HEK293 (cell line): ENCODE measurements at regions not wholly inside any gene's neighbourhood (a gene's known extent, or its start where the extent isn't known, plus 50 kb on each side); places are given as distances from the start of the nearest gene placed in this dataset.

Experiments
- CTCF ChIA-PET: fragments of 350-600 bp; formaldehyde crosslinking; extraction: SDS; loops from one replicate; lab custom pipeline; 2021; ENCODE audit warnings: antibody characterized with exemption; lab: Yijun Ruan, JAX
- POLR2A ChIA-PET: fragments of 300-600 bp; formaldehyde crosslinking; extraction: SDS; loops from one replicate; lab custom pipeline; 2020; ENCODE audit warnings: antibody characterized with exemption, inconsistent platforms; lab: Yijun Ruan, JAX
- H3K27ac ChIP-seq: fragments of 200-500 bp; sonication (Bioruptor generic); 2 replicates; pipeline ENCODE4 v1.5.1; 2014; ENCODE audit warnings: low read depth, low read length, control low read depth, inconsistent platforms; ENCODE audit errors: extremely low read depth
- H3K36me3 ChIP-seq, 2 experiments: fragments of 200-500 bp in 1 of 2; sonication (Bioruptor generic) in 1 of 2; 1 replicate in 1 of 2; 2 replicates in 1 of 2; pipeline ENCODE4 v1.5.1; 2014 to 2017; ENCODE audit warnings: inconsistent platforms in 2 of 2, low read length in 2 of 2; ENCODE audit not compliant: control insufficient read depth in 2 of 2, insufficient read depth in 1 of 2
- H3K4me1 ChIP-seq: fragments of 200-500 bp; sonication (Bioruptor generic); 2 replicates; pipeline ENCODE4 v1.5.1; 2014; ENCODE audit warnings: mild to moderate bottlenecking, low read length, inconsistent platforms; ENCODE audit not compliant: control insufficient read depth, insufficient read depth
- H3K4me3 ChIP-seq: 2 replicates; pipeline ENCODE4 v1.5.1; 2011; ENCODE audit warnings: low read depth, mild to moderate bottlenecking, control low read depth, low read length, moderate library complexity
- H3K9me3 ChIP-seq: fragments of 200-500 bp; sonication (Bioruptor generic); 2 replicates; pipeline ENCODE4 v1.5.1; 2014; ENCODE audit warnings: low read depth, low read length, inconsistent platforms; ENCODE audit not compliant: control insufficient read depth, insufficient read depth
- GLI2 ChIP-seq: fragments of 450-650 bp; formaldehyde crosslinking; IDR thresholded peaks from 2 replicates; pipeline ENCODE4; 2017; ENCODE audit warnings: missing biosample characterization, missing genetic modification characterization, low read depth, borderline replicate concordance
- KLF1 ChIP-seq: fragments of 450-650 bp; formaldehyde crosslinking; IDR thresholded peaks from 2 replicates; pipeline ENCODE4 v1.5.1; 2016; ENCODE audit warnings: missing biosample characterization, missing genetic modification characterization
- SP2 ChIP-seq: fragments of 450-650 bp; formaldehyde crosslinking; IDR thresholded peaks from 2 replicates; pipeline ENCODE4 v1.5.1; 2016; ENCODE audit warnings: missing biosample characterization, missing genetic modification characterization
- SP7 ChIP-seq: fragments of 450-650 bp; formaldehyde crosslinking; IDR thresholded peaks from 2 replicates; pipeline ENCODE4 v1.5.1; 2016; ENCODE audit warnings: missing biosample characterization, missing genetic modification characterization
- ZBTB1 ChIP-seq: fragments of 450-650 bp; formaldehyde crosslinking; IDR thresholded peaks from 2 replicates; pipeline ENCODE4 v1.5.1; 2016; ENCODE audit warnings: missing biosample characterization, missing genetic modification characterization
- ZBTB48 ChIP-seq: fragments of 450-650 bp; formaldehyde crosslinking; IDR thresholded peaks from 2 replicates; pipeline ENCODE4 v1.5.1; 2016; ENCODE audit warnings: missing biosample characterization, missing genetic modification characterization
- ZBTB6 ChIP-seq: fragments of 450-650 bp; formaldehyde crosslinking; IDR thresholded peaks from 2 replicates; pipeline ENCODE4 v1.5.1; 2017; ENCODE audit warnings: missing biosample characterization, missing genetic modification characterization
- ZFP3 ChIP-seq: fragments of 450-650 bp; formaldehyde crosslinking; IDR thresholded peaks from 2 replicates; pipeline ENCODE4 v1.5.1; 2016; ENCODE audit warnings: low read depth, missing biosample characterization, missing genetic modification characterization
- ZFP41 ChIP-seq: fragments of 450-650 bp; formaldehyde crosslinking; IDR thresholded peaks from 2 replicates; pipeline ENCODE4 v1.5.1; 2016; ENCODE audit warnings: missing biosample characterization, missing genetic modification characterization, borderline replicate concordance
- ZNF112 ChIP-seq: fragments of 450-650 bp; formaldehyde crosslinking; IDR thresholded peaks from 2 replicates; pipeline ENCODE4 v1.5.0; 2017; ENCODE audit warnings: missing biosample characterization, missing genetic modification characterization
- ZNF148 ChIP-seq: fragments of 450-650 bp; formaldehyde crosslinking; IDR thresholded peaks from 2 replicates; pipeline ENCODE4 v1.5.0; 2017; ENCODE audit warnings: missing biosample characterization, missing genetic modification characterization, borderline replicate concordance
- ZNF211 ChIP-seq: fragments of 450-650 bp; formaldehyde crosslinking; IDR thresholded peaks from 2 replicates; pipeline ENCODE4 v1.5.1; 2016; ENCODE audit warnings: low read depth, missing biosample characterization, missing genetic modification characterization
- ZNF24 ChIP-seq: fragments of 450-650 bp; formaldehyde crosslinking; IDR thresholded peaks from 2 replicates; pipeline ENCODE4 v1.5.1; 2016; ENCODE audit warnings: missing biosample characterization, missing genetic modification characterization
- ZNF266 ChIP-seq: fragments of 450-650 bp; formaldehyde crosslinking; IDR thresholded peaks from 2 replicates; pipeline ENCODE4 v1.5.1; 2016; ENCODE audit warnings: missing biosample characterization, missing genetic modification characterization, low read depth
- ZNF280D ChIP-seq: fragments of 450-650 bp; formaldehyde crosslinking; IDR thresholded peaks from 2 replicates; pipeline ENCODE4 v1.5.1; 2016; ENCODE audit warnings: missing biosample characterization, missing genetic modification characterization
- ZNF404 ChIP-seq: fragments of 450-650 bp; formaldehyde crosslinking; IDR thresholded peaks from 2 replicates; pipeline ENCODE4 v1.5.1; 2017; ENCODE audit warnings: missing biosample characterization, missing genetic modification characterization
- ZNF510 ChIP-seq: fragments of 450-650 bp; formaldehyde crosslinking; IDR thresholded peaks from 2 replicates; pipeline ENCODE4 v1.5.1; 2018; ENCODE audit warnings: mild to moderate bottlenecking, missing genetic modification characterization, missing biosample characterization; ENCODE audit not compliant: insufficient replicate concordance
- ZNF580 ChIP-seq: fragments of 450-650 bp; formaldehyde crosslinking; IDR thresholded peaks from 2 replicates; pipeline ENCODE4 v1.5.1; 2016; ENCODE audit warnings: missing biosample characterization, missing genetic modification characterization
- ZNF596 ChIP-seq: fragments of 450-650 bp; IDR thresholded peaks from 2 replicates; pipeline ENCODE4 v1.5.0; 2018; ENCODE audit warnings: missing biosample characterization, mild to moderate bottlenecking, missing genetic modification characterization, moderate library complexity
- ZNF600 ChIP-seq: fragments of 450-650 bp; formaldehyde crosslinking; IDR thresholded peaks from 2 replicates; pipeline ENCODE4 v1.5.1; 2016; ENCODE audit warnings: missing biosample characterization, missing genetic modification characterization
- ZNF654 ChIP-seq: fragments of 450-650 bp; formaldehyde crosslinking; IDR thresholded peaks from 2 replicates; pipeline ENCODE4 v1.5.1; 2016; ENCODE audit warnings: low read depth, missing biosample characterization, missing genetic modification characterization
- ZNF692 ChIP-seq: fragments of 450-650 bp; formaldehyde crosslinking; IDR thresholded peaks from 2 replicates; pipeline ENCODE4 v1.5.1; 2016; ENCODE audit warnings: missing biosample characterization, missing genetic modification characterization
- ZNF704 ChIP-seq: fragments of 450-650 bp; formaldehyde crosslinking; IDR thresholded peaks from 2 replicates; pipeline ENCODE4 v1.5.1; 2016; ENCODE audit warnings: missing biosample characterization, missing genetic modification characterization
- ZSCAN16 ChIP-seq: fragments of 450-650 bp; formaldehyde crosslinking; IDR thresholded peaks from 2 replicates; pipeline ENCODE4 v1.5.1; 2016; ENCODE audit warnings: missing biosample characterization, missing genetic modification characterization

- no peak for TF ChIP-seq ZBTB6 (tag by site-specific recombination)
- TF ChIP-seq ZBTB48 (tag by site-specific recombination), result no peak
- no peak for TF ChIP-seq ZNF510 (tag by site-specific recombination)
- TF ChIP-seq ZNF580, result no peak
- no peak for TF ChIP-seq SP2 (tag by site-specific recombination)
- no peak for TF ChIP-seq ZNF404 (tag by site-specific recombination)
- no peak for TF ChIP-seq ZSCAN16
- TF ChIP-seq ZNF148 (tag by site-specific recombination), result no peak
These were observed 71.9 kb downstream of the TNP1 start (continued) for GRCh38 chr2:216787851-216788540.

GRCh38 chr2:216786676-216787075 lies 73.2 kb downstream of the TNP1 start:
- CTCF ChIA-PET, result interaction anchor here (0.5 to 0.6 kb wide), 2 partner anchors 60 to 103 kb away, joined by 3 read pairs; no protein-coding TSS in a partner anchor
- no peak overlapping the region for H3K4me3 ChIP-seq
- POLR2A ChIA-PET, result no interaction called here
- no peak for TF ChIP-seq ZBTB1
- no peak for TF ChIP-seq ZNF704 (tag by site-specific recombination)
- no peak for TF ChIP-seq ZNF654
- TF ChIP-seq ZNF211 (tag by site-specific recombination), result no peak
- no peak for TF ChIP-seq ZNF600 (tag by site-specific recombination)
- no peak for TF ChIP-seq GLI2 (tag by site-specific recombination)
- TF ChIP-seq ZNF280D (tag by site-specific recombination), result no peak
- no peak for TF ChIP-seq SP7 (tag by site-specific recombination)
- TF ChIP-seq ZNF24 (tag by site-specific recombination), result no peak
- no peak for TF ChIP-seq ZNF596 (tag by site-specific recombination)
- TF ChIP-seq ZNF112 (tag by site-specific recombination), result no peak
- TF ChIP-seq KLF1 (tag by site-specific recombination), result no peak
- TF ChIP-seq ZNF266 (tag by site-specific recombination), result no peak
- no peak for TF ChIP-seq ZNF692 (tag by site-specific recombination)
- TF ChIP-seq ZFP41 (tag by site-specific recombination), result no peak
- TF ChIP-seq ZFP3, result no peak

More at GRCh38 chr2:216786676-216787075, 73.2 kb downstream of the TNP1 start:
- Histone ChIP-seq H3K36me3 (no peaks in the 10 kb centered on the region), H3K4me1 (0 out of 2 replicates have a peak, but pooled peaks cover 2% of the 10 kb centered on the region), H3K27ac (no peak overlapping the region), H3K9me3 (no peaks in the 10 kb centered on the region)
